Nephron (organoid): ENCODE measurements at regions not wholly inside any gene's neighbourhood (a gene's known extent, or its start where the extent isn't known, plus 50 kb on each side); places are given as distances from the start of the nearest gene placed in this dataset.

Experiments used
- H3K27ac Mint-ChIP-seq, 3 experiments: 2 replicates each; pipeline ENCODE4 v1.8.0; 2020; ENCODE audit warnings: mixed read lengths in 3 of 3, mild to moderate bottlenecking in 2 of 3, moderate library complexity in 1 of 3
- H3K27me3 Mint-ChIP-seq: 2 replicates; pipeline ENCODE4 v1.8.0; 2021; ENCODE audit warnings: low read depth, mild to moderate bottlenecking, moderate library complexity, mixed read lengths
- H3K36me3 Mint-ChIP-seq: 2 replicates; pipeline ENCODE4 v1.8.0; 2020; ENCODE audit warnings: low read depth, mixed read lengths
- H3K4me1 Mint-ChIP-seq: 2 replicates; pipeline ENCODE4 v1.8.0; 2020; ENCODE audit warnings: mixed read lengths
- H3K4me3 Mint-ChIP-seq, 3 experiments: 2 replicates each; pipeline ENCODE4 v1.8.0; 2020; ENCODE audit warnings: mild to moderate bottlenecking in 3 of 3, mixed read lengths in 3 of 3, moderate library complexity in 2 of 3
- H3K9me3 Mint-ChIP-seq: 2 replicates; pipeline ENCODE4 v1.8.0; 2020; ENCODE audit warnings: mixed read lengths
- TF ChIP-seq, protein P1 (sequence below), 3 experiments: fragments of 200-600 bp; sonication (generic); IDR thresholded peaks; one replicate each; pipeline ENCODE4 v1.5.0; 2021; ENCODE audit warnings: antibody characterized with exemption in 3 of 3; ENCODE audit not compliant: unreplicated experiment in 3 of 3

DNA sequence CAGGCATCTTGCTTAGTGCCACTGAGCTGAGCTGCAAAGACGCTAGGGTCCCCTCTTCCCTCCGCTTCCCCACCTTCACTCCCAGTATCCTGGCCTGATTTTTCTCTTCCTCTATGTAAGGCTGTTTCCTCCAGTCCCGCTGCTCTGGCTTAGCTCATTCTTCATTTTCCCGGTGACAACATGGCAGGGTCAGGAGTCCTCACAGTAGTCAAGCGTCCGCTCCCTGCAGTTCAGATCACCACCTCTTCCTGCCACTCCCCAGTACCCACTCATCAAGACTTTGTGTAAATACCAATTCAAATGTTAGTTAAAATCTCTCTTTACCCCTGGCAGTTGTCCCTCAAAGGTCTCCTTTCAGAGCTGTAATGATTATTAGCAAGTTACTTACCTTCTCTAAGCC lies 650.4 kb upstream of the CELF2 start:
- Mint-ChIP-seq H3K4me1 (peaks cover 6% of the 10 kb centered on the region), H3K4me3 (no peak overlapping the region), H3K36me3 (no peaks in the 10 kb centered on the region), H3K27me3 (no peaks in the 10 kb centered on the region), H3K27ac (no peak overlapping the region), H3K9me3 (no peaks in the 10 kb centered on the region)
- TF ChIP-seq, protein P1, sequence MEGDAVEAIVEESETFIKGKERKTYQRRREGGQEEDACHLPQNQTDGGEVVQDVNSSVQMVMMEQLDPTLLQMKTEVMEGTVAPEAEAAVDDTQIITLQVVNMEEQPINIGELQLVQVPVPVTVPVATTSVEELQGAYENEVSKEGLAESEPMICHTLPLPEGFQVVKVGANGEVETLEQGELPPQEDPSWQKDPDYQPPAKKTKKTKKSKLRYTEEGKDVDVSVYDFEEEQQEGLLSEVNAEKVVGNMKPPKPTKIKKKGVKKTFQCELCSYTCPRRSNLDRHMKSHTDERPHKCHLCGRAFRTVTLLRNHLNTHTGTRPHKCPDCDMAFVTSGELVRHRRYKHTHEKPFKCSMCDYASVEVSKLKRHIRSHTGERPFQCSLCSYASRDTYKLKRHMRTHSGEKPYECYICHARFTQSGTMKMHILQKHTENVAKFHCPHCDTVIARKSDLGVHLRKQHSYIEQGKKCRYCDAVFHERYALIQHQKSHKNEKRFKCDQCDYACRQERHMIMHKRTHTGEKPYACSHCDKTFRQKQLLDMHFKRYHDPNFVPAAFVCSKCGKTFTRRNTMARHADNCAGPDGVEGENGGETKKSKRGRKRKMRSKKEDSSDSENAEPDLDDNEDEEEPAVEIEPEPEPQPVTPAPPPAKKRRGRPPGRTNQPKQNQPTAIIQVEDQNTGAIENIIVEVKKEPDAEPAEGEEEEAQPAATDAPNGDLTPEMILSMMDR (IDR thresholded peaks at IDR 0.05; ENCODE audit: unreplicated experiment in 3 of 3), result no peak

DNA sequence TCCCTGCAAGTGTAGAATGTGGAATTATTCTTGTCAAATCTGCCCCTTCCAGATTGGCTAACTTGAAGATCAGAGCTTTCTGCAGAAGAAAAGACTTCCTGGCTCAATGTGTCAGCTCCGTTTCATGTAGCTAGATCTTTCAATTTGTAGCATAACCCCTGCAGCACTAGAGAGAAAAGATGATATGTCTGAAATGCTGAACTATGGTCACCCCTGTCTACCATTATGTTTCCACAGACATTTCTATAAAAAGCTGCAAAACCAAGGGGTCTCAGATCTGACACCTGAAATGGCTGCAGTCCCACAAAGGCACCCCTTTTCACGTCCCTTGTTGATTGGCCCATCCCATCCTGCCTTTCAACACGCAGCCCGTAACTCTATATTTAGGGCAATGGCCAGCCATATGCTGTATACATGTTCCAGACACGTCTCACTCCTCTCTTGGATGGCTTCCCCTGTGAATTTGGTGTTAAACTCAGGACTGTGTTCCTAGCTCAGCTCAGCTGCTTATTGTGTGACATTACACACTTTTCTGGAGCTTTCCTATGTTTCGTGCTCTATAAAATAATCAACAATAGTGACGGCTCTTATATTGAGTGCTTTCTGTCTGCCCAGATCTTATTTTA lies 648.6 kb upstream of the CELF2 start:
- TF ChIP-seq, protein P1 (IDR thresholded peaks at IDR 0.05; ENCODE audit: unreplicated experiment in 3 of 3), result no peak
- Mint-ChIP-seq H3K27ac (no peak overlapping the region), H3K9me3 (no peaks in the 10 kb centered on the region)

DNA sequence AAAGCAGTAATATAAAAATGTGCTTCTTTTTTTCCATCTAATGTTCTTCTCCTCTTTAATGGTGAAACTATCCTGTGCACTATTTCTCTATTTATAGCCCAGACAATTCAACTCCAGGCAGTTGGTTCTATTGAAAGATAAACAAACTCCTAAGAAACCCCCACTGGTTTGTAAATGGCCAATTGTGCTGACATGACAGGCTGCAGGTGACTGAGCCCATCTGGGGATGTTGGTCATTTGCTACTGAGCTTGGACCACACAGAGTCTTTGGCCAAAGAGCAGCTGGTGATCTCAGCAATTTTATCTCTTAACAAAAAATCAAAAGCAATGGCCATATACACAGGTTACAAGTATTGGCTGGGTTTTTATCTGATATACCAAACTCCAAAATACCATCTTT lies 631.8 kb upstream of the CELF2 start:
- Mint-ChIP-seq H3K27me3 (no peaks in the 10 kb centered on the region), H3K4me1 (peaks cover 5% of the 10 kb centered on the region), H3K4me3 (no peak overlapping the region)

More for the DNA sequence above, 648.6 kb upstream of the CELF2 start:
- H3K27me3 Mint-ChIP-seq, result no peaks in the 10 kb centered on the region
- peaks cover 6% of the 10 kb centered on the region for H3K4me1 Mint-ChIP-seq
- H3K36me3 Mint-ChIP-seq, result no peaks in the 10 kb centered on the region
- H3K4me3 Mint-ChIP-seq, result no peak overlapping the region

DNA sequence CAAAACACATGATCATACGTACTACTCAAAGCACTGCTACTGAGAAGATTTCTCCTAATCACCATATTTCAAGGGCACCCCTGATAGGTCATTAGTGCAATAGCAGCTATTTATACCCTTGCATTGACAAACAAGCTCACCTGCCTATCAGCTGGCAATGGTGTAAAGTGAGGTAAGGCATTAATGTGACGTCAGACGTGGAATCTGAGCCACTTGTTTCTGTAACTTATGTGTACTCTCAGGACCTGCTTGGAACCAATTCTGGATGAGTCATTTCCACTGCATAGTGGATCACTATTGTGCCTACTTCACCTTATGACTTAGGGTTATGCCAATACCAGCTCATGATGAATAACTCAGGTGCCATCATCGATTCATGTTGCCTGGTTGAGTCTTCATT lies 628.5 kb upstream of the CELF2 start:
- Mint-ChIP-seq H3K4me3 (no peak overlapping the region), H3K36me3 (no peaks in the 10 kb centered on the region), H3K27ac (no peak overlapping the region), H3K9me3 (peaks cover 4% of the 10 kb centered on the region), H3K27me3 (no peaks in the 10 kb centered on the region), H3K4me1 (peaks cover 5% of the 10 kb centered on the region)
- TF ChIP-seq, protein P1 (IDR thresholded peaks at IDR 0.05; ENCODE audit: unreplicated experiment in 3 of 3), result no peak

More for the DNA sequence above, 631.8 kb upstream of the CELF2 start:
- H3K36me3 Mint-ChIP-seq, result no peaks in the 10 kb centered on the region
- peaks cover 4% of the 10 kb centered on the region for H3K9me3 Mint-ChIP-seq
- TF ChIP-seq, protein P1 (IDR thresholded peaks at IDR 0.05; ENCODE audit: unreplicated experiment in 3 of 3), result no peak
- peak overlapping the region in 1 of 3 experiments; percentile 14 for H3K27ac Mint-ChIP-seq

DNA sequence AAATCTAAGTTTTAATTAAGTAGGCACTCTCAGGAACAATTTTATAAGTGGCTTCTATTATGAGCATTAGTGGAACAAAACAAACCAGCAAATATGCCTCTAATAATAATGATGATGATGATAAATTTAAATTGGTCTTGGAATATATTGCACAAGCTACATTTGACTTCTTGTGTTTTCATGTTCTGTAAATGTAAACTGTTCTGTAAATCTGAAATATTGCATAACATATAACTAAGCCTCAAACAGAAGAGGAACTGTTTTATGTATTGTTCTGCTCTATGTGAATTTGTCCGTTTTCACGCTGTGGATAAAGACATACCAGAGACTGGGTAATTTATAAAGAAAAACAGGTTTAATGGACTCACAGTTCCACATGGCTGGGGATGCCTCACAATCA lies 625.2 kb upstream of the CELF2 start:
- no peaks in the 10 kb centered on the region for H3K27me3 Mint-ChIP-seq

More for the DNA sequence above, 625.2 kb upstream of the CELF2 start:
- H3K27ac Mint-ChIP-seq, result no peak overlapping the region
- TF ChIP-seq, protein P1 (IDR thresholded peaks at IDR 0.05; ENCODE audit: unreplicated experiment in 3 of 3), result no peak
- no peaks in the 10 kb centered on the region for H3K36me3 Mint-ChIP-seq
- H3K9me3 Mint-ChIP-seq, result peaks cover 6% of the 10 kb centered on the region
- H3K4me3 Mint-ChIP-seq, result no peak overlapping the region
- H3K4me1 Mint-ChIP-seq, result no peaks in the 10 kb centered on the region
